ENCODE measurements at regions not wholly inside any gene's neighbourhood (a gene's known extent, or its start where the extent isn't known, plus 50 kb on each side); places are given as distances from the start of the nearest gene placed in this dataset.

GRCh38 chr3:94609908-94610307 lies 547.0 kb downstream of the NSUN3 start:
- WGBS, 2 experiments, result 93 to 95% methylated on average over 3 of the region's 3 CpGs
- Histone ChIP-seq H3K27me3 (ENCODE audit: control insufficient read depth, insufficient read depth, low read length, poor library complexity, severe bottlenecking) (no peaks in the 10 kb centered on the region), H3K4me3 (ENCODE audit: insufficient read depth, low read depth, low read length) (no peak overlapping the region)

GRCh38 chr3:94611596-94611995 lies 548.7 kb downstream of the NSUN3 start:
- 90 to 95% methylated on average over 3 to 5 of the region's 5 CpGs for WGBS, 2 experiments
- Histone ChIP-seq H3K4me1 (ENCODE audit: control insufficient read depth, insufficient read depth, low read length) (no peaks in the 10 kb centered on the region), H3K36me3 (ENCODE audit: control insufficient read depth, insufficient read depth, low read length) (no peaks in the 10 kb centered on the region), H3K27me3 (ENCODE audit: control insufficient read depth, insufficient read depth, low read length, poor library complexity, severe bottlenecking) (no peaks in the 10 kb centered on the region), H3K9me3 (ENCODE audit: control insufficient read depth, low read length) (no peaks in the 10 kb centered on the region), H3K27ac (ENCODE audit: insufficient read depth, low read depth, low read length, poor library complexity, severe bottlenecking) (no peak overlapping the region), H3K4me3 (ENCODE audit: insufficient read depth, low read depth, low read length) (no peak overlapping the region)

More at GRCh38 chr3:94609908-94610307, 547.0 kb downstream of the NSUN3 start:
- Histone ChIP-seq H3K9me3 (ENCODE audit: control insufficient read depth, low read length) (no peaks in the 10 kb centered on the region), H3K27ac (ENCODE audit: insufficient read depth, low read depth, low read length, poor library complexity, severe bottlenecking) (no peak overlapping the region), H3K36me3 (ENCODE audit: control insufficient read depth, insufficient read depth, low read length) (no peaks in the 10 kb centered on the region), H3K4me1 (ENCODE audit: control insufficient read depth, insufficient read depth, low read length) (no peaks in the 10 kb centered on the region)

- no peaks in the 10 kb centered on the region for H3K4me1 ChIP-seq (ENCODE audit: control insufficient read depth, insufficient read depth, low read length)
- H3K36me3 ChIP-seq (ENCODE audit: control insufficient read depth, insufficient read depth, low read length), result no peaks in the 10 kb centered on the region
- no peaks in the 10 kb centered on the region for H3K9me3 ChIP-seq (ENCODE audit: control insufficient read depth, low read length)
- no peak overlapping the region for H3K4me3 ChIP-seq (ENCODE audit: insufficient read depth, low read depth, low read length)
- no peaks in the 10 kb centered on the region for H3K27me3 ChIP-seq (ENCODE audit: control insufficient read depth, insufficient read depth, low read length, poor library complexity, severe bottlenecking)
- 85 to 100% methylated on average over 1 of the region's 1 CpG for WGBS, 2 experiments
- no peak overlapping the region for H3K27ac ChIP-seq (ENCODE audit: insufficient read depth, low read depth, low read length, poor library complexity, severe bottlenecking)
Observed at GRCh38 chr3:94612631-94613030, 549.8 kb downstream of the NSUN3 start.

GRCh38 chr3:94614192-94614591 lies 551.3 kb downstream of the NSUN3 start:
- no peaks in the 10 kb centered on the region for H3K27me3 ChIP-seq (ENCODE audit: control insufficient read depth, insufficient read depth, low read length, poor library complexity, severe bottlenecking)
- no peaks in the 10 kb centered on the region for H3K9me3 ChIP-seq (ENCODE audit: control insufficient read depth, low read length)
- H3K4me1 ChIP-seq (ENCODE audit: control insufficient read depth, insufficient read depth, low read length), result no peaks in the 10 kb centered on the region
- no peaks in the 10 kb centered on the region for H3K36me3 ChIP-seq (ENCODE audit: control insufficient read depth, insufficient read depth, low read length)
- no peak overlapping the region for H3K27ac ChIP-seq (ENCODE audit: insufficient read depth, low read depth, low read length, poor library complexity, severe bottlenecking)
- H3K4me3 ChIP-seq (ENCODE audit: insufficient read depth, low read depth, low read length), result no peak overlapping the region
- 66 to 72% methylated on average over 4 of the region's 4 CpGs for WGBS, 2 experiments

- H3K27ac ChIP-seq (ENCODE audit: insufficient read depth, low read depth, low read length, poor library complexity, severe bottlenecking), result no peak overlapping the region
- no peaks in the 10 kb centered on the region for H3K4me1 ChIP-seq (ENCODE audit: control insufficient read depth, insufficient read depth, low read length)
- no peaks in the 10 kb centered on the region for H3K9me3 ChIP-seq (ENCODE audit: control insufficient read depth, low read length)
- no peaks in the 10 kb centered on the region for H3K36me3 ChIP-seq (ENCODE audit: control insufficient read depth, insufficient read depth, low read length)
- no peaks in the 10 kb centered on the region for H3K27me3 ChIP-seq (ENCODE audit: control insufficient read depth, insufficient read depth, low read length, poor library complexity, severe bottlenecking)
- 91 to 100% methylated on average over 1 to 2 of the region's 2 CpGs for WGBS, 2 experiments
- H3K4me3 ChIP-seq (ENCODE audit: insufficient read depth, low read depth, low read length), result no peak overlapping the region
Observed at GRCh38 chr3:94615275-94616065, 552.6 kb downstream of the NSUN3 start.

- WGBS, 2 experiments, result 83 to 100% methylated on average over 1 to 2 of the region's 2 CpGs
- H3K4me3 ChIP-seq (ENCODE audit: insufficient read depth, low read depth, low read length), result no peak overlapping the region
- H3K4me1 ChIP-seq (ENCODE audit: control insufficient read depth, insufficient read depth, low read length), result no peaks in the 10 kb centered on the region
- H3K9me3 ChIP-seq (ENCODE audit: control insufficient read depth, low read length), result no peaks in the 10 kb centered on the region
- no peaks in the 10 kb centered on the region for H3K27me3 ChIP-seq (ENCODE audit: control insufficient read depth, insufficient read depth, low read length, poor library complexity, severe bottlenecking)
- no peak overlapping the region for H3K27ac ChIP-seq (ENCODE audit: insufficient read depth, low read depth, low read length, poor library complexity, severe bottlenecking)
- H3K36me3 ChIP-seq (ENCODE audit: control insufficient read depth, insufficient read depth, low read length), result no peaks in the 10 kb centered on the region
Observed at GRCh38 chr3:94616833-94617232, 554.0 kb downstream of the NSUN3 start.

GRCh38 chr3:94617312-94617711 lies 554.5 kb downstream of the NSUN3 start:
- no peak overlapping the region for H3K4me3 ChIP-seq (ENCODE audit: insufficient read depth, low read depth, low read length)
- H3K27me3 ChIP-seq (ENCODE audit: control insufficient read depth, insufficient read depth, low read length, poor library complexity, severe bottlenecking), result no peaks in the 10 kb centered on the region
- no peak overlapping the region for H3K27ac ChIP-seq (ENCODE audit: insufficient read depth, low read depth, low read length, poor library complexity, severe bottlenecking)
- 100% methylated on average over 2 of the region's 2 CpGs for WGBS, 2 experiments
- H3K4me1 ChIP-seq (ENCODE audit: control insufficient read depth, insufficient read depth, low read length), result no peaks in the 10 kb centered on the region
- H3K9me3 ChIP-seq (ENCODE audit: control insufficient read depth, low read length), result no peaks in the 10 kb centered on the region
- H3K36me3 ChIP-seq (ENCODE audit: control insufficient read depth, insufficient read depth, low read length), result no peaks in the 10 kb centered on the region

GRCh38 chr3:94619643-94620042 lies 556.8 kb downstream of the NSUN3 start:
- H3K4me3 ChIP-seq (ENCODE audit: insufficient read depth, low read depth, low read length), result no peak overlapping the region
- H3K36me3 ChIP-seq (ENCODE audit: control insufficient read depth, insufficient read depth, low read length), result no peaks in the 10 kb centered on the region
- H3K4me1 ChIP-seq (ENCODE audit: control insufficient read depth, insufficient read depth, low read length), result no peaks in the 10 kb centered on the region
- WGBS, 2 experiments, result 85 to 98% methylated on average over 2 to 3 of the region's 3 CpGs
- H3K27me3 ChIP-seq (ENCODE audit: control insufficient read depth, insufficient read depth, low read length, poor library complexity, severe bottlenecking), result no peaks in the 10 kb centered on the region
- no peak overlapping the region for H3K27ac ChIP-seq (ENCODE audit: insufficient read depth, low read depth, low read length, poor library complexity, severe bottlenecking)
- H3K9me3 ChIP-seq (ENCODE audit: control insufficient read depth, low read length), result no peaks in the 10 kb centered on the region

GRCh38 chr3:94626573-94626972 lies 563.7 kb downstream of the NSUN3 start:
- Histone ChIP-seq H3K27me3 (ENCODE audit: control insufficient read depth, insufficient read depth, low read length, poor library complexity, severe bottlenecking) (no peaks in the 10 kb centered on the region), H3K4me3 (ENCODE audit: insufficient read depth, low read depth, low read length) (no peak overlapping the region), H3K36me3 (ENCODE audit: control insufficient read depth, insufficient read depth, low read length) (no peaks in the 10 kb centered on the region), H3K4me1 (ENCODE audit: control insufficient read depth, insufficient read depth, low read length) (no peaks in the 10 kb centered on the region), H3K27ac (ENCODE audit: insufficient read depth, low read depth, low read length, poor library complexity, severe bottlenecking) (no peak overlapping the region), H3K9me3 (ENCODE audit: control insufficient read depth, low read length) (no peaks in the 10 kb centered on the region)
- 0 to 1% methylated on average over 1 of the region's 1 CpG for WGBS, 2 experiments

GRCh38 chr3:94627689-94628088 lies 564.8 kb downstream of the NSUN3 start:
- WGBS, 2 experiments, result 95% methylated on average over 1 of the region's 1 CpG

More at GRCh38 chr3:94627689-94628088, 564.8 kb downstream of the NSUN3 start:
- Histone ChIP-seq H3K27ac (ENCODE audit: insufficient read depth, low read depth, low read length, poor library complexity, severe bottlenecking) (no peak overlapping the region), H3K4me1 (ENCODE audit: control insufficient read depth, insufficient read depth, low read length) (no peaks in the 10 kb centered on the region), H3K4me3 (ENCODE audit: insufficient read depth, low read depth, low read length) (no peak overlapping the region), H3K9me3 (ENCODE audit: control insufficient read depth, low read length) (no peaks in the 10 kb centered on the region), H3K27me3 (ENCODE audit: control insufficient read depth, insufficient read depth, low read length, poor library complexity, severe bottlenecking) (no peaks in the 10 kb centered on the region), H3K36me3 (ENCODE audit: control insufficient read depth, insufficient read depth, low read length) (no peaks in the 10 kb centered on the region)

Data from ectodermal cell (in vitro differentiated cells).